Cardiac muscle cell (in vitro differentiated cells and primary cell): ENCODE measurements at regions not wholly inside any gene's neighbourhood (a gene's known extent, or its start where the extent isn't known, plus 50 kb on each side); places are given as distances from the start of the nearest gene placed in this dataset.

ENCODE experiments used
- DNase-seq, 2 donors: peaks; one replicate each; pipeline versions ENCODE4 v3.0.0 to v3.0.0-alpha.2; 2010 to 2017; ENCODE audit warnings: low read depth in 1 of 2, low spot score in 1 of 2
- H3K27ac ChIP-seq: fragments of 200-600 bp; sonication (generic); 2 replicates; pipeline ENCODE4 v1.5.1; 2016
- H3K27me3 ChIP-seq: fragments of 200-600 bp; sonication (generic); 2 replicates; pipeline ENCODE4 v1.6.0; 2016; ENCODE audit warnings: control low read depth
- H3K36me3 ChIP-seq: fragments of 200-600 bp; sonication (generic); 2 replicates; pipeline ENCODE4 v1.5.1; 2016; ENCODE audit warnings: control low read depth
- H3K4me1 ChIP-seq: fragments of 200-600 bp; sonication (generic); 2 replicates; pipeline ENCODE4 v1.8.1; 2017; ENCODE audit warnings: low read depth, mild to moderate bottlenecking, mixed run types
- H3K4me3 ChIP-seq: fragments of 200-600 bp; sonication (generic); 2 replicates; pipeline ENCODE4 v1.5.1; 2016; ENCODE audit warnings: mild to moderate bottlenecking
- H3K9me3 ChIP-seq: fragments of 200-600 bp; sonication (generic); 2 replicates; pipeline ENCODE4 v1.5.1; 2017; ENCODE audit warnings: low read depth, mild to moderate bottlenecking, control low read depth
- TF ChIP-seq, protein P1 (sequence below): IDR thresholded peaks from 2 replicates; pipeline ENCODE4 v1.5.1; 2012; ENCODE audit warnings: low read depth, mild to moderate bottlenecking, low read length

GRCh38 chr2:75261923-75262322 lies 62.6 kb upstream of the TACR1 start:
- TF ChIP-seq, protein P1, sequence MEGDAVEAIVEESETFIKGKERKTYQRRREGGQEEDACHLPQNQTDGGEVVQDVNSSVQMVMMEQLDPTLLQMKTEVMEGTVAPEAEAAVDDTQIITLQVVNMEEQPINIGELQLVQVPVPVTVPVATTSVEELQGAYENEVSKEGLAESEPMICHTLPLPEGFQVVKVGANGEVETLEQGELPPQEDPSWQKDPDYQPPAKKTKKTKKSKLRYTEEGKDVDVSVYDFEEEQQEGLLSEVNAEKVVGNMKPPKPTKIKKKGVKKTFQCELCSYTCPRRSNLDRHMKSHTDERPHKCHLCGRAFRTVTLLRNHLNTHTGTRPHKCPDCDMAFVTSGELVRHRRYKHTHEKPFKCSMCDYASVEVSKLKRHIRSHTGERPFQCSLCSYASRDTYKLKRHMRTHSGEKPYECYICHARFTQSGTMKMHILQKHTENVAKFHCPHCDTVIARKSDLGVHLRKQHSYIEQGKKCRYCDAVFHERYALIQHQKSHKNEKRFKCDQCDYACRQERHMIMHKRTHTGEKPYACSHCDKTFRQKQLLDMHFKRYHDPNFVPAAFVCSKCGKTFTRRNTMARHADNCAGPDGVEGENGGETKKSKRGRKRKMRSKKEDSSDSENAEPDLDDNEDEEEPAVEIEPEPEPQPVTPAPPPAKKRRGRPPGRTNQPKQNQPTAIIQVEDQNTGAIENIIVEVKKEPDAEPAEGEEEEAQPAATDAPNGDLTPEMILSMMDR, result no peak
- Histone ChIP-seq H3K4me1 (no peaks in the 10 kb centered on the region), H3K36me3 (no peaks in the 10 kb centered on the region), H3K27me3 (peaks cover under 1% of the 10 kb centered on the region), H3K9me3 (no peaks in the 10 kb centered on the region), H3K27ac (no peak overlapping the region), H3K4me3 (no peak overlapping the region)
- no peak for DNase-seq

- no peaks in the 10 kb centered on the region for H3K4me1 ChIP-seq
- H3K9me3 ChIP-seq, result no peaks in the 10 kb centered on the region
- no peaks in the 10 kb centered on the region for H3K36me3 ChIP-seq
- no peak overlapping the region for H3K27ac ChIP-seq
- no peak overlapping the region for H3K4me3 ChIP-seq
- TF ChIP-seq, protein P1, result no peak
- no peaks in the 10 kb centered on the region for H3K27me3 ChIP-seq
- DNase-seq, result no peak
Observed at GRCh38 chr2:75260946-75261345, 61.6 kb upstream of the TACR1 start.

DNA sequence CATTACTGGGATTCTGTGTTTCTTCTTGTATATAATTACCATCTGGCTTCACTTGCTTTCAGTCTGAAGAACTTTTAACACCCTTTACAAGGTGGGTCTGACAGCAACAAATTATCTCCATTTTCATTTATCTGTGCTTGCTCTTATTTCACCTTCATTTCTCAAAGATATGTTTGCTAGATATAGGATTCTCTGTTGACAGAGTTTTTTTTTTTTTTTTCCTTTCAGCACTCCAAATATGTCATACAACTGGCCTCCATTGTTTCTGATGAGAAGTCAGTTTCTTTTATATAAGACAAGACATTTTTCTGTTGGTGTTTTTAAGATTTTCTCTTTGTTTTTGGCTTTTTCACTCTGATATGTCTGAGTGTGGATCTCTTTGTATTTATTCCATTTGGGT lies 59.3 kb upstream of the TACR1 start:
- no peaks in the 10 kb centered on the region for H3K27me3 ChIP-seq
- no peaks in the 10 kb centered on the region for H3K4me1 ChIP-seq
- no peaks in the 10 kb centered on the region for H3K9me3 ChIP-seq
- H3K36me3 ChIP-seq, result no peaks in the 10 kb centered on the region
- no peak overlapping the region for H3K4me3 ChIP-seq
- no peak overlapping the region for H3K27ac ChIP-seq
- DNase-seq, result no peak
- TF ChIP-seq, protein P1, result no peak

DNA sequence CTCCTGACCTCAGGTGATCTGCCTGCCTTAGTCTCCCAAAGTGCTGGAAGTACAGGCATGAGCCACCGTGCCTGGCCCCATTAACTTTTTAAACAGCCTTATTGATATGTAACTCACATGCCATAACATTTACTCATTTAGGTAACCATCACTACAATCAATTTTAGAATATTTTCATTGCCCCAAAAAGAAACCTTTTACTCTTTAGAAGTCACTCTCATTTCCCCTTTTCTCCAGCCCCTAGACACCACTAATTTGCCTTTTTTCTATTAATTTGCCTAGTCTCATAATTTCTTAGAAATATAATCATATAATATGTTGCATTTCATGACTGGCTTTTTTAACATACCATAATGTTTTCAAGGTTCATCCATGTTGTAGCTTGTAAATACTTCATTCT lies 57.2 kb upstream of the TACR1 start:
- no peak for DNase-seq
- no peak overlapping the region for H3K27ac ChIP-seq
- no peak overlapping the region for H3K4me3 ChIP-seq
- H3K9me3 ChIP-seq, result no peaks in the 10 kb centered on the region
- no peaks in the 10 kb centered on the region for H3K27me3 ChIP-seq
- TF ChIP-seq, protein P1, result no peak
- no peaks in the 10 kb centered on the region for H3K36me3 ChIP-seq
- no peaks in the 10 kb centered on the region for H3K4me1 ChIP-seq

DNA sequence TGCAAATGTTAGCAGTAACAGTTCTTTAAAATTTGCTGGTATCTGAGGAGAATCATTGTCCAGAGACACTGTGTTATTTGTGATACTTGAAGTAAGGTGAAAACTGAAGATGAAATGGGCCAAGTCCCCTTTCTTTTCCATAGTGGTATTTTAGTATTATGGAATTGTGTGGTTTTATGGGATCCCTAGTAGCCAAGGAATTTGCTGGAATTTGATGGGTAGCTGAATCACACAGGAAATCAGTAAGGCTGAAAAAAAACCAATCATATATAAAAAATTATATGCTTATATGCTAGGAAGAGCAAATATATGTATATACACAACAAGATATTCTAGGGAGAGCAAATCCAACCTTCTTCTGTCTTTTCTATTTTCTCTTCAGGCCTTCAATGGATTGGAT lies 54.2 kb upstream of the TACR1 start:
- Histone ChIP-seq H3K4me3 (no peak overlapping the region), H3K36me3 (no peaks in the 10 kb centered on the region), H3K27ac (no peak overlapping the region), H3K27me3 (no peaks in the 10 kb centered on the region), H3K4me1 (no peaks in the 10 kb centered on the region), H3K9me3 (no peaks in the 10 kb centered on the region)
- DNase-seq, result no peak
- TF ChIP-seq, protein P1, result no peak

- no peak for DNase-seq
- Histone ChIP-seq H3K27ac (no peak overlapping the region), H3K27me3 (no peaks in the 10 kb centered on the region), H3K36me3 (no peaks in the 10 kb centered on the region), H3K4me1 (no peaks in the 10 kb centered on the region), H3K4me3 (no peak overlapping the region), H3K9me3 (no peaks in the 10 kb centered on the region)
- TF ChIP-seq, protein P1, result no peak
Observed at GRCh38 chr2:75251896-75252295, 52.6 kb upstream of the TACR1 start.
